Brain microvascular endothelial cell (primary cell): ENCODE measurements at regions not wholly inside any gene's neighbourhood (a gene's known extent, or its start where the extent isn't known, plus 50 kb on each side); places are given as distances from the start of the nearest gene placed in this dataset.

ENCODE experiments used
- DNase-seq: peaks from one replicate; pipeline ENCODE4 v3.0.0-alpha.2; 2020
- H3K27ac ChIP-seq: fragments of 250-450 bp; sonication (Bioruptor Pico); 2 replicates; pipeline ENCODE4 v1.5.1; 2020; ENCODE audit warnings: mild to moderate bottlenecking, moderate library complexity
- H3K27me3 ChIP-seq: fragments of 250-450 bp; sonication (Bioruptor Pico); replicated peaks from 2 replicates; pipeline ENCODE4 v1.5.1; 2020; ENCODE audit warnings: mild to moderate bottlenecking
- H3K36me3 ChIP-seq: fragments of 250-450 bp; sonication (Bioruptor Pico); replicated peaks from 2 replicates; pipeline ENCODE4 v1.5.1; 2020; ENCODE audit warnings: mild to moderate bottlenecking
- H3K4me3 ChIP-seq: 2 replicates; pipeline ENCODE4 v1.5.1; 2011; ENCODE audit warnings: low read depth, mild to moderate bottlenecking, control low read depth, low read length, moderate library complexity
- in situ Hi-C: cut with HindIII; loops from 2 replicates; pipeline ENCODE4 v1.10.0; 2017; ENCODE audit warnings: low sequenced_read_pairs, low pct_ligation_motif_present
- TF ChIP-seq, protein P1 (sequence below): IDR thresholded peaks from 2 replicates; pipeline ENCODE4 v1.5.1; 2011; ENCODE audit warnings: low read depth, mild to moderate bottlenecking, moderate library complexity, low read length, control low read depth, inconsistent platforms; ENCODE audit errors: missing control alignments

DNA sequence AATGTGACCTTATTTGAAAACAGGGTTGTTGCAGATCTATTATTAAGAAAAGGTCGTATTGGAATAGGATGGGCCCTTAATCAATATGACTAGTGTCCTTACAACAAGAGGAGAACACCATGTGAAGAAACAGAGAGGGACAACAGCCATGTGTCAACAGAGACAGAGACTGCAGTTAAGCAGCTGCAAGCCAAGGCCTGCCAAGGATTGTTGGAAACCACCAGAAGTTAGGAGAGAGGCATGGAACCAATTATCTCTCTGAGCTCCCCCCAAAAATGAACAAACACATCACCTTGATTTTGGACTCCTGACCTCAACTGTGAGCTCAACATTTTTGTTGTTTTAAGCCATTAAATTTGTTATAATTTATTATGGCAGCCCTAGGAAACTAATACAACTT, 214.6 kb upstream of the PRKD1 start:
- in situ Hi-C loops, result no loop called here
- H3K27ac ChIP-seq, result no peak overlapping the region
- DNase-seq, result no peak
- no peaks in the 10 kb centered on the region for H3K27me3 ChIP-seq
- TF ChIP-seq, protein P1, sequence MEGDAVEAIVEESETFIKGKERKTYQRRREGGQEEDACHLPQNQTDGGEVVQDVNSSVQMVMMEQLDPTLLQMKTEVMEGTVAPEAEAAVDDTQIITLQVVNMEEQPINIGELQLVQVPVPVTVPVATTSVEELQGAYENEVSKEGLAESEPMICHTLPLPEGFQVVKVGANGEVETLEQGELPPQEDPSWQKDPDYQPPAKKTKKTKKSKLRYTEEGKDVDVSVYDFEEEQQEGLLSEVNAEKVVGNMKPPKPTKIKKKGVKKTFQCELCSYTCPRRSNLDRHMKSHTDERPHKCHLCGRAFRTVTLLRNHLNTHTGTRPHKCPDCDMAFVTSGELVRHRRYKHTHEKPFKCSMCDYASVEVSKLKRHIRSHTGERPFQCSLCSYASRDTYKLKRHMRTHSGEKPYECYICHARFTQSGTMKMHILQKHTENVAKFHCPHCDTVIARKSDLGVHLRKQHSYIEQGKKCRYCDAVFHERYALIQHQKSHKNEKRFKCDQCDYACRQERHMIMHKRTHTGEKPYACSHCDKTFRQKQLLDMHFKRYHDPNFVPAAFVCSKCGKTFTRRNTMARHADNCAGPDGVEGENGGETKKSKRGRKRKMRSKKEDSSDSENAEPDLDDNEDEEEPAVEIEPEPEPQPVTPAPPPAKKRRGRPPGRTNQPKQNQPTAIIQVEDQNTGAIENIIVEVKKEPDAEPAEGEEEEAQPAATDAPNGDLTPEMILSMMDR, result no peak
- no peak overlapping the region for H3K4me3 ChIP-seq
- H3K36me3 ChIP-seq, result no peaks in the 10 kb centered on the region

DNA sequence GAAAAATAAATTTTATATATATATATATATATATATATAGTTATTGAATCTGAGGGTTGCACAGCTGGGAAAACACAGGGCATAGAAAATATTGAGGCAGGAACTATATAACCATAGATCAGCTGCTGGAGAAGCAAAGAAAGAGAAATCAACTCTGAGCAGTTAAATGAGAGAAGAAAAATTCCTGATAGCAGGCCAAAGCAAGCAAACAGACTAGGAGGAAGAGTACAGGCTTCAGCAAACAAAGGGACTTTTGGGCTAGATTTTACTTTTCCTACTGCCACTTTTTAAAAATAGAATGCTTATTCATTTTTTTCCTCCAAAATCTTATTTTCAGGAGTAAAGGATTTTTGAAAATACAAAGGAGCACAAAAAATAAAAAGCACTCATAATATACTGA, 216.0 kb upstream of the PRKD1 start:
- Histone ChIP-seq H3K36me3 (no peaks in the 10 kb centered on the region), H3K27me3 (no peaks in the 10 kb centered on the region), H3K4me3 (no peak overlapping the region), H3K27ac (no peak overlapping the region)
- TF ChIP-seq, protein P1, result no peak
- DNase-seq, result no peak
- in situ Hi-C loops, result no loop called here

DNA sequence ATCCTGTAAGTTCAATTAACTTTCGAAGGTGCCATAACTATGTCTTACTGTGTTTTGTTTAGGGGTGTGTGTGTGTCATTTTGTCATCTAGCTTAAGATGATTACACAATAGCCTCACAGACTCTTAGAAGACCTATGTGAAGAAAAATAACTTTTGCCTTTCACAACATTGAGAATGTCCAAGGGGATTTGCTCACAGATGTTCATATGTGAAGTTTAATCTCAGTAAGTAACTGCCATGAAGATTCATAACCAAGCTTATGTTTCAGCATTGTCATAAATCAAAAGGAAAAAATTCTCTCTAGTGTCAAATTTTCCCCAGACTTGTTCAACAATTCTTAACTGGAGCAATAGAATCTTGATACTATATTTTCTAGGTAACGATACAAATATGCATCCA, 226.1 kb upstream of the PRKD1 start:
- H3K36me3 ChIP-seq, result no peaks in the 10 kb centered on the region
- H3K27me3 ChIP-seq, result no peaks in the 10 kb centered on the region
- H3K27ac ChIP-seq, result no peak overlapping the region
- in situ Hi-C loops, result no loop called here
- TF ChIP-seq, protein P1, result no peak
- no peak overlapping the region for H3K4me3 ChIP-seq
- no peak for DNase-seq

DNA sequence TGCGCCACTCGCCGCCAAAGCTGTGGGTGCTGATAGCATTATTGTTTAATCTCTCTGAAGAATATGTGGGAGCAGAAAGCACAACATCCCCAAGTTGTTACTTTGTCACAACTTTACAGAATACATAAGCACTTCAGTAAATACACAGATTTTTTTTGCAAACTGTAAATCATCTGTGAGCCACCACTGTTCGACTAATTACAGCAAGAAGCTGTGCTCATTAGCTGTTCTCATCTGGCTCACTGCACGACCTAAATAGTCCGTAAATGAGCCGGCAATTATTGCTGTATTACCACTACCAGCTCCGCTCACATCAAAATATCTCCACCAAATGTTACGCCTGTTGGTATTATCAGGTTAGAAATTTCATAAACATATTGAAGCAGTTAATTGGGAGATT, 228.9 kb upstream of the PRKD1 start:
- Histone ChIP-seq H3K4me3 (no peak overlapping the region), H3K36me3 (no peaks in the 10 kb centered on the region), H3K27me3 (no peaks in the 10 kb centered on the region), H3K27ac (no peak overlapping the region)
- in situ Hi-C loops, result no loop called here
- DNase-seq, result no peak
- TF ChIP-seq, protein P1, result no peak

DNA sequence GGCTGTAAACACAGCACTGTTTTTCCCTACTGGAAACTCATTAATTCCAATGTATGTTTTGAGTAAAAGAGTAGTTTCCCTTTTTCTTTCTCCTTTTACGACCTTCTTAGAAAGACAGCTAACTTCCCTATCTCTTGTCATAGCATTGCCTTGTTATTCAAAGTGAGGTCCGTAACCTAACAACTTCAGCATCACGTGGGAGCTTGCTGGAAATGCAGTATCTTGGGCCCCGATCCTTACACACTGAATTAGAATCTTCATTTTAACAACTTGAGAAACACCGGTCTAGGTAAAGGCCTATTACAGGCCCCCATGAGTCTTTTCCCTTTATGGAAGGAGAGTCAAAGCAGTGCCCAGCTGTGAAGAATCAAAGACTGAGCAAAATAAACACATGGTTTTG, 230.7 kb upstream of the PRKD1 start:
- in situ Hi-C loops, result no loop called here
- Histone ChIP-seq H3K27me3 (no peaks in the 10 kb centered on the region), H3K4me3 (no peak overlapping the region), H3K36me3 (no peaks in the 10 kb centered on the region), H3K27ac (no peak overlapping the region)
- DNase-seq, result no peak
- TF ChIP-seq, protein P1, result no peak

DNA sequence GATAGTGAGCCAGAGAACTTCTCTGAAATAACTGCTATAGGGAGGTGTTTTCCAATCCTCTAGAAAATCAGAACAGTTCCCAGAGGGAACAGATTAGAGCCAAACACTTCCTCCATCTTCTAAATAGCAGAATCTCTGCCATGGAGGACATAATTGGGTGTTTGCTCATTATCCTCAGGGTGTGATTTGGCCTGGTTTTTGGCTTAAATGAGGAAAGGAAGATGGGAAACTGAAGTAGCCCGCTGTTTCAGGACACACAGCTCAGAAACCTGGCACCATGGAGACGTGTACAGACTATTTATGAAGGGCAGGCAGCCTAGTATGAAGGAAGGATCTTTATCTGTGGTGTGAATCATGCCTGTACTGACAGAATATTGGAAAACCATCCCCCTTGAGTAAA, 231.7 kb upstream of the PRKD1 start:
- no peak overlapping the region for H3K27ac ChIP-seq
- TF ChIP-seq, protein P1, result no peak
- DNase-seq, result no peak
- no peaks in the 10 kb centered on the region for H3K36me3 ChIP-seq
- in situ Hi-C loops, result no loop called here
- no peak overlapping the region for H3K4me3 ChIP-seq
- H3K27me3 ChIP-seq, result no peaks in the 10 kb centered on the region
